LNCAP (cell line): ENCODE measurements at regions not wholly inside any gene's neighbourhood (a gene's known extent, or its start where the extent isn't known, plus 50 kb on each side); places are given as distances from the start of the nearest gene placed in this dataset.

Experiments used
- TF ChIP-seq, protein P1 (sequence below): fragments of 450-650 bp; IDR thresholded peaks from 2 replicates; pipeline ENCODE4 v1.5.1; 2017; ENCODE audit warnings: mild to moderate bottlenecking

DNA sequence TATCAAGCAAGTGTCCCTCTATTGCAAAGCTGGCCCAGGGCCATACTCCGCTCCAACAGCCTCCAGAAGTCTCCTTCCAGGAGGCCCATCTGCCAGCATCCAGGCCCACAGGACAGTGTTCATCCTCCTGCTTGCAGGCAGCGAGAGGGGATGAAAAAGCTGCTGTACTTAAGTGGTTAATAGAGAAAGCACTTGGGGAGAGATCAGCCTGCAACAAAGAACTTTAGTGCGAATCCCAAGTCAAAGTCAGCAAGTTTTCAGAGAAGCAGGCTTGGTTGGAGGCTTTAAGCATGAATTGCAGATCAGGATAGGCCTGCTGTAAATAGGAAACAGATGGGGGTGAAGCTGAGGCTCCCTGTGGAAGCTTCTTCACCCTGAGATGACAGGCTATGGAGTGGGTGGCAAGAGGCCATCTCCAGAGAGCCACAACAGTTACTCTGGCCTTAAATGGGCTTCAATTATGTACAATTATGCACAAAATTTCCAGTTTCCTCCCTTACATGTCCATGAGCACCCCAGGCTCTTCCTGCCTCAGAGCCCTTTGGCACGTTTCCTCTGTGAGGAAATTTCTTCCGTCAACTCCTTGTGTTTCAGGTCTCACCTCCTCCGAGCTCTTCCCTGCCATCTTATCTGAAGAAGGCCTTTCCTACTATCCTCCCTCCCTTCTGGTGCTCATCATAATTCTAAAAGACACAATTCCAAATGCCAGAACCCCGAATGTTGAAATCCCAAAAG is 98.0 kb upstream of the NR3C1 start:
- TF ChIP-seq, protein P1, sequence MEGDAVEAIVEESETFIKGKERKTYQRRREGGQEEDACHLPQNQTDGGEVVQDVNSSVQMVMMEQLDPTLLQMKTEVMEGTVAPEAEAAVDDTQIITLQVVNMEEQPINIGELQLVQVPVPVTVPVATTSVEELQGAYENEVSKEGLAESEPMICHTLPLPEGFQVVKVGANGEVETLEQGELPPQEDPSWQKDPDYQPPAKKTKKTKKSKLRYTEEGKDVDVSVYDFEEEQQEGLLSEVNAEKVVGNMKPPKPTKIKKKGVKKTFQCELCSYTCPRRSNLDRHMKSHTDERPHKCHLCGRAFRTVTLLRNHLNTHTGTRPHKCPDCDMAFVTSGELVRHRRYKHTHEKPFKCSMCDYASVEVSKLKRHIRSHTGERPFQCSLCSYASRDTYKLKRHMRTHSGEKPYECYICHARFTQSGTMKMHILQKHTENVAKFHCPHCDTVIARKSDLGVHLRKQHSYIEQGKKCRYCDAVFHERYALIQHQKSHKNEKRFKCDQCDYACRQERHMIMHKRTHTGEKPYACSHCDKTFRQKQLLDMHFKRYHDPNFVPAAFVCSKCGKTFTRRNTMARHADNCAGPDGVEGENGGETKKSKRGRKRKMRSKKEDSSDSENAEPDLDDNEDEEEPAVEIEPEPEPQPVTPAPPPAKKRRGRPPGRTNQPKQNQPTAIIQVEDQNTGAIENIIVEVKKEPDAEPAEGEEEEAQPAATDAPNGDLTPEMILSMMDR: no peak

DNA sequence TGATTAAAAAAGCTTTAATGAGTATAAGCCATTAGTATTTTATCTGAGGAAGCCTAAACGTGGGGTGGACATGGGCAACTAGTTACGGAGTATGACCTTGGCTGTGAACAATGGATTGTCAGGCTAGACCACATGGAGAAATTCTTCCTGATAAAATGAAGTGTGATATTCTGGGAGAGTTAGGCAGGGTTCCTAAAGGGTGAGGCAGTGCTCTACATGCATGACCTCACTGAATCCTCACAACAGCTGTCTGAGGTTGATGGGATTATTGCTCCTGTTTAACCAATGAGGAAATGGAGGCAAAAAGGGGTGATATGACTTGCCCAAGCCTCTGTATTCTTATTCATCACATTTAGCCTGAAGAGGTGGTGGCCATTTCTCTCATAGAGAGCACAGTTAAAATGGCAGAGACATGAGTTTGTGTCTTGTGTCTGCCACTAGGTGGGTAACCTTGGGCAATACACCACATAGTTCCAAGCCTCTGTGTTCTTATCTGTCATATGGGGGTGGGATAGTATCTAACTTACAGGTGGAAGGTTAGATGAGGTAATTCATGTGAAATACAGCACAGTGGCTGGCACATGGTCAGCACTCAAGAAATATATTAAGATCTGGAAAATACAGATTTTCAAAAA is 96.1 kb upstream of the NR3C1 start:
- TF ChIP-seq, protein P1: no peak

DNA sequence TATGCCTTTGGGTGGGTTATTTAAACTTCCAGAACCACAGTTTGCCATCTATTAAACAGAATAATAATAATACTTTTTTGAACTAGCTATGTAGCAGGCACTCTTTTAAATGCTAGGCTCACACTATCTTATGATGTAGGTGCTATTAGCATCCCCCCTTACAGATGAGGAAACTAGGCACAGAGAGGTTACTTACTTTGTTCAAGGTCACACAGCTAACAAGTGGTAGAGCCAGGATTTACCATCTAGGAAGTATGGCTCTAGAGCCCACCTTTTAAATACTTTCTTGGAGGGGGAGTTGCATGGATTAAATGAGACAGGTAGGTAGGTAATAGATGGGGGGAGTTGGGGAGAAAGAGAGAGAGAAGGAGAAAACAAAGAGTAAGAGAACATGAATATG is 95.3 kb upstream of the NR3C1 start:
- TF ChIP-seq, protein P1: no peak

DNA sequence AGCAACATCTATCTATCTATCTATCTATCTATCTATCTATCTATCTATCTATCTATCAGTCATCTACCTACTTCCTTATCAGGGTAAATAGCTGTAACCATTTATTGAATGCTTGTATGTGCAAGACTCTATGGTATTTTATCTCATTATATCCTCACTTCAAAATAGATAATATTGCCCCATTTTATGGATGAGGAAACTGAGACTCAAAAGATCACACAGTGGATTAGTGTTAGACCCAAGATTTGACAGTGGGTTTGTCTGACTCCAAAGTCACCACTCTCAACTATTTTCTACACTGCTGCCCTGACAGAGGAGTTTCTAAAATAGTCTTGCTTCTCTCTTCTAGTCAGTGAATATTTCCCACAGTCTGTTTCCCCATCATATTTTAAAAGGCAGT is 94.3 kb upstream of the NR3C1 start:
- TF ChIP-seq, protein P1: no peak

DNA sequence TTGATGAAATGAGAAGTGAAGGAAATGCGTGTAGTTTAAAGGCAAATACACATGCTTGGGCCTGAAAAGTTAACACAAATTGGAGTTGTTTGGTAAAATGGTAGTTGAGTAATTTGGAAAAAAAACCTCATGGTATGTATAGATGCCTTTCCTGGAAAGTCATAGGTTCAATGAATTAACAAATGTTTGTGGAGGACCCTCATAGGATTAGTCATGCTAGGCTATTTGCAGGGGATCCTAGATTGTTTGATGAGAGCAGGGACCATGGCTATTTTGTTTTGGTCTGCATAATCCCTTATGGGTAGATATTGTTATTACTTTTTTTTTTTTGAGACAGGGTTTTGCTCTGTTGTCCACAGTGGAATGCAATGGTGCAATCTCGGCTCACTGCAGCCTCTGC is 93.5 kb upstream of the NR3C1 start:
- TF ChIP-seq, protein P1: no peak

DNA sequence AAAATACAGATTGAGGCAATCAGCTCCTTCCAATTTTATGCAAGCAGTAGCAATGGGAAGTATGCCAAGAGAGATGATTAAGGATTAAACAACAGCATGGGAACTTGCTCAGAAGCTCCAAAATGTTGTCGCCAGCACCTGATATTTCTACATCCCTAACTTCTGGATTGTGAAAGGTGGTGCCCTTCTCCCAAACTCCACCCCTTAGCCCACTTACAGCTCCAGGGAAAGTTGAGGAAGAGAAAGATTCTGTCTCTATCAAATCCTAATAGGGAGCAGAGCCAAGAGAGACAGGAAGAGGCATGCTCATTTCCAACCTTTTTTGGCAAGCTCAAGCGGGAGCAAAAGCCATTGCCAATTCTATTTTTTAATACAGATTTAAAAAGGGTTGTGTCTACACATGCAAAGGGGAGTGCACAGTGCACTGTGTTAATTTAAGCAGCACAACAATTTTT is 92.4 kb upstream of the NR3C1 start:
- TF ChIP-seq, protein P1: no peak

DNA sequence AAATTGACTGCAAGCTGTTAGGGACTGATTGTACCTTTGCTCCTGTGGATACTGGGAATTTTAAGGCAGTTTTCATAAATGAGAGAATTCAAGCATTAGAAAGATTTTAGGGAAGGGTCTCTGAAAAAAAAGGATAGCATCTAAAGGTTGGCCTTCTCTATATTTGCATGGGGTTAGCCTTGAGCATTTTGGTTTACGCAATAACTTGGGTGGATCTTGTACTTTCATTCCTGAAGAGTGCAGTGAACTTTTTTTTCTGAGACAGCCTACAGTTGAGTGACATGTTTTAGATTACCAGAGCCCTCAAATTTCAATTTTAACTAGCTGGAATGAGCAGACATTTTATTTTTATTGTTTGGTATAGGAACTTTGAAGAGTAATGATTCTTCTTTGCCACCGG is 91.6 kb upstream of the NR3C1 start:
- TF ChIP-seq, protein P1: no peak
